GM21576 (cell line): ENCODE measurements at regions not wholly inside any gene's neighbourhood (a gene's known extent, or its start where the extent isn't known, plus 50 kb on each side); places are given as distances from the start of the nearest gene placed in this dataset.
A peak's percentile ranks its signal among the peaks of the same experiment; 100 is the strongest.

Experiments
- ATAC-seq: cut with Tn5 transposase; IDR thresholded peaks from one replicate; pipeline ENCODE4 v1.9.1; 2021; ENCODE audit warnings: mild to moderate bottlenecking, moderate library complexity; ENCODE audit not compliant: unreplicated experiment

GRCh38 chr6:143595251-143596036 lies 82.3 kb upstream of the PHACTR2 start:
- ATAC-seq, result no peak

- ATAC-seq, result no peak
Observed at GRCh38 chr6:143594647-143595046, 83.1 kb upstream of the PHACTR2 start.

- no peak for ATAC-seq
Observed at GRCh38 chr6:143592335-143592734, 80.8 kb upstream of the FUCA2 start.

- no peak for ATAC-seq
Observed at GRCh38 chr6:143591441-143591840, 79.9 kb upstream of the FUCA2 start.

GRCh38 chr6:143589162-143589561 lies 77.6 kb upstream of the FUCA2 start:
- no peak for ATAC-seq

- no peak for ATAC-seq
Observed at GRCh38 chr6:143586557-143586956, 75.0 kb upstream of the FUCA2 start.

- no peak for ATAC-seq
Observed at GRCh38 chr6:143585716-143586115, 74.2 kb upstream of the FUCA2 start.

- ATAC-seq, result no peak
Observed at GRCh38 chr6:143585241-143585640, 73.7 kb upstream of the FUCA2 start.

GRCh38 chr6:143583542-143584327 lies 72.2 kb upstream of the FUCA2 start:
- no peak for ATAC-seq

GRCh38 chr6:143581835-143582480 lies 70.4 kb upstream of the FUCA2 start:
- no peak for ATAC-seq

GRCh38 chr6:143579703-143580102 lies 68.2 kb upstream of the FUCA2 start:
- ATAC-seq, result no peak

GRCh38 chr6:143578054-143578453 lies 66.5 kb upstream of the FUCA2 start:
- no peak for ATAC-seq

- no peak for ATAC-seq
Observed at GRCh38 chr6:143575901-143576426, 64.4 kb upstream of the FUCA2 start.

- peak; percentile 91 for ATAC-seq
Observed at GRCh38 chr6:143575440-143575839, 63.9 kb upstream of the FUCA2 start.

GRCh38 chr6:143570147-143570853 lies 58.8 kb upstream of the FUCA2 start:
- ATAC-seq, result no peak

GRCh38 chr6:143569040-143569439 lies 57.5 kb upstream of the FUCA2 start:
- ATAC-seq, result no peak

GRCh38 chr6:143564484-143565017 lies 53.0 kb upstream of the FUCA2 start:
- ATAC-seq, result no peak

GRCh38 chr6:143562143-143562542 lies 50.6 kb upstream of the FUCA2 start:
- ATAC-seq, result no peak
